ENCODE measurements at regions not wholly inside any gene's neighbourhood (a gene's known extent, or its start where the extent isn't known, plus 50 kb on each side); places are given as distances from the start of the nearest gene placed in this dataset.

GRCh38 chr12:131250028-131250950 is 296.6 kb downstream of the ADGRD1 start:
- no peaks in the 10 kb centered on the region for H3K4me1 Mint-ChIP-seq
- peaks cover 0 to 4% (median 0%) of the 10 kb centered on the region in 8 donors for H3K9me3 Mint-ChIP-seq
- H3K27me3 ChIP-seq (ENCODE audit: insufficient read depth, low read length) = no peaks in the 10 kb centered on the region
- H3K9me3 ChIP-seq (ENCODE audit: control insufficient read depth in 1 of 2, low read length in 2 of 2) = no peaks in the 10 kb centered on the region
- CTCF ChIA-PET (ENCODE audit: partially characterized antibody) = no interaction called here
- POLR2A ChIA-PET (ENCODE audit: partially characterized antibody) = no interaction called here
- intact Hi-C loops (cut with micrococcal nuclease) = no loop called here
- H3K36me3 ChIP-seq (ENCODE audit: insufficient read depth, low read length) = no peaks in the 10 kb centered on the region
- no peak overlapping the region for H3K27ac ChIP-seq (ENCODE audit: low read depth, low read length)
- no peak for DNase-seq
- H3K27ac Mint-ChIP-seq = no peak overlapping the region
- no peak overlapping the region for H3K4me3 Mint-ChIP-seq
- H3K4me3 ChIP-seq (ENCODE audit: low read length in 2 of 2) = no peak overlapping the region
- no peaks in the 10 kb centered on the region for H3K4me1 ChIP-seq (ENCODE audit: insufficient read depth, low read length)
- no peaks in the 10 kb centered on the region for H3K36me3 Mint-ChIP-seq
- H3K27me3 Mint-ChIP-seq = peaks cover 3% of the 10 kb centered on the region in 2 donors

- Histone ChIP-seq H3K4me1 (ENCODE audit: insufficient read depth, low read length) (no peaks in the 10 kb centered on the region), H3K9me3 (ENCODE audit: control insufficient read depth in 1 of 2, low read length in 2 of 2) (no peaks in the 10 kb centered on the region), H3K4me3 (ENCODE audit: low read length in 2 of 2) (no peak overlapping the region), H3K27me3 (ENCODE audit: insufficient read depth, low read length) (no peaks in the 10 kb centered on the region), H3K36me3 (ENCODE audit: insufficient read depth, low read length) (no peaks in the 10 kb centered on the region), H3K27ac (ENCODE audit: low read depth, low read length) (no peak overlapping the region)
- CTCF ChIA-PET (ENCODE audit: partially characterized antibody) = no interaction called here
- Mint-ChIP-seq H3K36me3 (no peaks in the 10 kb centered on the region), H3K9me3 (peaks cover 0 to 4% (median 0%) of the 10 kb centered on the region in 8 donors), H3K4me1 (no peaks in the 10 kb centered on the region), H3K4me3 (no peak overlapping the region), H3K27me3 (peaks cover 3% of the 10 kb centered on the region in 2 donors), H3K27ac (no peak overlapping the region)
- DNase-seq = no peak
- intact Hi-C loops (cut with micrococcal nuclease) = no loop called here
- POLR2A ChIA-PET (ENCODE audit: partially characterized antibody) = no interaction called here
Observed at GRCh38 chr12:131250951-131251315, 297.2 kb downstream of the ADGRD1 start.

GRCh38 chr12:131251336-131252101 is 297.8 kb downstream of the ADGRD1 start:
- H3K4me1 ChIP-seq (ENCODE audit: insufficient read depth, low read length) = no peaks in the 10 kb centered on the region
- intact Hi-C loops (cut with micrococcal nuclease) = no loop called here
- peaks cover 0 to 2% (median 0%) of the 10 kb centered on the region in 8 donors for H3K9me3 Mint-ChIP-seq
- DNase-seq = no peak
- H3K27me3 ChIP-seq (ENCODE audit: insufficient read depth, low read length) = no peaks in the 10 kb centered on the region
- no peaks in the 10 kb centered on the region for H3K4me1 Mint-ChIP-seq
- POLR2A ChIA-PET (ENCODE audit: partially characterized antibody) = no interaction called here
- H3K9me3 ChIP-seq (ENCODE audit: control insufficient read depth in 1 of 2, low read length in 2 of 2) = no peaks in the 10 kb centered on the region
- H3K27ac Mint-ChIP-seq = no peak overlapping the region
- H3K4me3 ChIP-seq (ENCODE audit: low read length in 2 of 2) = no peak overlapping the region
- H3K36me3 Mint-ChIP-seq = no peaks in the 10 kb centered on the region
- H3K27me3 Mint-ChIP-seq = peaks cover 3% of the 10 kb centered on the region in 2 donors
- no peak overlapping the region for H3K4me3 Mint-ChIP-seq
- H3K36me3 ChIP-seq (ENCODE audit: insufficient read depth, low read length) = no peaks in the 10 kb centered on the region
- CTCF ChIA-PET (ENCODE audit: partially characterized antibody) = no interaction called here
- no peak overlapping the region for H3K27ac ChIP-seq (ENCODE audit: low read depth, low read length)

- no peaks in the 10 kb centered on the region for H3K4me1 Mint-ChIP-seq
- Histone ChIP-seq H3K27me3 (ENCODE audit: insufficient read depth, low read length) (no peaks in the 10 kb centered on the region), H3K27ac (ENCODE audit: low read depth, low read length) (no peak overlapping the region), H3K4me3 (ENCODE audit: low read length in 2 of 2) (no peak overlapping the region), H3K4me1 (ENCODE audit: insufficient read depth, low read length) (no peaks in the 10 kb centered on the region), H3K9me3 (ENCODE audit: control insufficient read depth in 1 of 2, low read length in 2 of 2) (no peaks in the 10 kb centered on the region), H3K36me3 (ENCODE audit: insufficient read depth, low read length) (no peaks in the 10 kb centered on the region)
- ChIA-PET POLR2A (ENCODE audit: partially characterized antibody) (no interaction called here), CTCF (ENCODE audit: partially characterized antibody) (no interaction called here)
- no peak overlapping the region for H3K4me3 Mint-ChIP-seq
- H3K27me3 Mint-ChIP-seq = peaks cover 0 to 1% of the 10 kb centered on the region in 2 donors
- H3K9me3 Mint-ChIP-seq = peaks cover 0 to 2% (median 0%) of the 10 kb centered on the region in 8 donors
- no peak overlapping the region for H3K27ac Mint-ChIP-seq
- no peaks in the 10 kb centered on the region for H3K36me3 Mint-ChIP-seq
- intact Hi-C loops (cut with micrococcal nuclease) = no loop called here
- no peak for DNase-seq
Observed at GRCh38 chr12:131253376-131254026, 299.8 kb downstream of the ADGRD1 start.

GRCh38 chr12:131254374-131254773 is 300.7 kb downstream of the ADGRD1 start:
- H3K27me3 Mint-ChIP-seq = peaks cover 0 to 3% of the 10 kb centered on the region in 2 donors
- intact Hi-C loops (cut with micrococcal nuclease) = no loop called here
- peaks cover 0 to 3% (median 0%) of the 10 kb centered on the region in 8 donors for H3K9me3 Mint-ChIP-seq
- Histone ChIP-seq H3K4me1 (ENCODE audit: insufficient read depth, low read length) (no peaks in the 10 kb centered on the region), H3K4me3 (ENCODE audit: low read length in 2 of 2) (no peak overlapping the region), H3K9me3 (ENCODE audit: control insufficient read depth in 1 of 2, low read length in 2 of 2) (no peaks in the 10 kb centered on the region), H3K27me3 (ENCODE audit: insufficient read depth, low read length) (no peaks in the 10 kb centered on the region), H3K36me3 (ENCODE audit: insufficient read depth, low read length) (no peaks in the 10 kb centered on the region), H3K27ac (ENCODE audit: low read depth, low read length) (no peak overlapping the region)
- no peaks in the 10 kb centered on the region for H3K4me1 Mint-ChIP-seq
- no peaks in the 10 kb centered on the region for H3K36me3 Mint-ChIP-seq
- ChIA-PET POLR2A (ENCODE audit: partially characterized antibody) (no interaction called here), CTCF (ENCODE audit: partially characterized antibody) (no interaction called here)
- no peak overlapping the region for H3K4me3 Mint-ChIP-seq
- no peak for DNase-seq
- H3K27ac Mint-ChIP-seq = no peak overlapping the region

GRCh38 chr12:131258398-131258797 is 304.7 kb downstream of the ADGRD1 start:
- H3K27ac Mint-ChIP-seq = no peak overlapping the region
- ChIA-PET CTCF (ENCODE audit: partially characterized antibody) (no interaction called here), POLR2A (ENCODE audit: partially characterized antibody) (no interaction called here)

GRCh38 chr12:131260251-131260905 is 306.7 kb downstream of the ADGRD1 start:
- Histone ChIP-seq H3K9me3 (ENCODE audit: control insufficient read depth in 1 of 2, low read length in 2 of 2) (no peaks in the 10 kb centered on the region), H3K27me3 (ENCODE audit: insufficient read depth, low read length) (no peaks in the 10 kb centered on the region), H3K4me1 (ENCODE audit: insufficient read depth, low read length) (no peaks in the 10 kb centered on the region), H3K27ac (ENCODE audit: low read depth, low read length) (no peak overlapping the region), H3K4me3 (ENCODE audit: low read length in 2 of 2) (no peak overlapping the region), H3K36me3 (ENCODE audit: insufficient read depth, low read length) (no peaks in the 10 kb centered on the region)
- no peak for DNase-seq
- intact Hi-C loops (cut with micrococcal nuclease) = no loop called here
- POLR2A ChIA-PET (ENCODE audit: partially characterized antibody) = no interaction called here
- H3K4me3 Mint-ChIP-seq = no peak overlapping the region
- H3K27me3 Mint-ChIP-seq = peaks cover 0 to 3% of the 10 kb centered on the region in 2 donors
- no peaks in the 10 kb centered on the region for H3K36me3 Mint-ChIP-seq
- H3K4me1 Mint-ChIP-seq = no peaks in the 10 kb centered on the region
- H3K9me3 Mint-ChIP-seq = peaks cover 0 to 3% (median 0%) of the 10 kb centered on the region in 8 donors
- CTCF ChIA-PET (ENCODE audit: partially characterized antibody) = no interaction called here
- no peak overlapping the region for H3K27ac Mint-ChIP-seq

More at GRCh38 chr12:131258398-131258797, 304.7 kb downstream of the ADGRD1 start:
- Histone ChIP-seq H3K36me3 (ENCODE audit: insufficient read depth, low read length) (no peaks in the 10 kb centered on the region), H3K27ac (ENCODE audit: low read depth, low read length) (no peak overlapping the region), H3K9me3 (ENCODE audit: control insufficient read depth in 1 of 2, low read length in 2 of 2) (no peaks in the 10 kb centered on the region), H3K27me3 (ENCODE audit: insufficient read depth, low read length) (no peaks in the 10 kb centered on the region), H3K4me3 (ENCODE audit: low read length in 2 of 2) (no peak overlapping the region), H3K4me1 (ENCODE audit: insufficient read depth, low read length) (no peaks in the 10 kb centered on the region)
- Mint-ChIP-seq H3K9me3 (peaks cover 0 to 3% (median 0%) of the 10 kb centered on the region in 8 donors), H3K4me3 (no peak overlapping the region), H3K4me1 (no peaks in the 10 kb centered on the region), H3K36me3 (no peaks in the 10 kb centered on the region), H3K27me3 (peaks cover 0 to 3% of the 10 kb centered on the region in 2 donors)
- intact Hi-C loops (cut with micrococcal nuclease) = no loop called here
- DNase-seq = no peak

All from CD4-positive, alpha-beta memory T cell (primary cell).